DOHH2 (cell line): ENCODE measurements at regions not wholly inside any gene's neighbourhood (a gene's known extent, or its start where the extent isn't known, plus 50 kb on each side); places are given as distances from the start of the nearest gene placed in this dataset.

Source experiments
- EZH2phosphoT487 ChIP-seq: fragments of 200-600 bp; sonication (generic); IDR thresholded peaks from 2 replicates; pipeline ENCODE4 v1.6.1; 2017; ENCODE audit warnings: borderline replicate concordance, mild to moderate bottlenecking, antibody characterized with exemption, low read length, moderate library complexity, mixed read lengths
- TF ChIP-seq, protein P1 (sequence below): fragments of 200-600 bp; sonication (generic); IDR thresholded peaks from one replicate; pipeline ENCODE4 v1.5.1; 2014; ENCODE audit warnings: antibody characterized with exemption, mild to moderate bottlenecking, low read depth, low read length; ENCODE audit not compliant: poor library complexity, severe bottlenecking

DNA sequence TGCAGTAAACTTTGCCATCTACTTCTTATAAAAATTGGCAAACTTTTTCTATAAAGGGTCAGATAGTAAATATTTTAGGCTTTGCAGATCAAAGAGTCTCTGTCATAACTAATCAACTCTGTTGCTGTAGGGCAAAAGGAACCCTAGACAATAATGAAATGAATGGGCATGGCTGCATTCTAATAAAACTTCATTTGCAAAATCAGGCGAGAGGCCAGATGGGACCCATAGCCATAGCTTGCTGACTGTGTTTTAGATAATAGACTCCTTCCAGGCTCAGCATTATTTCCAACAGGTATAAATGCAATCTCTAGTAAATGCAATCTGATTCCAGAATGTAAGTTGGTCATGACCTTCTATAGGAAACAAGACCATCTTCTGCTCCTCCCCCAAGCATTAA lies 490.7 kb downstream of the TOX3 start:
- TF ChIP-seq, protein P1, sequence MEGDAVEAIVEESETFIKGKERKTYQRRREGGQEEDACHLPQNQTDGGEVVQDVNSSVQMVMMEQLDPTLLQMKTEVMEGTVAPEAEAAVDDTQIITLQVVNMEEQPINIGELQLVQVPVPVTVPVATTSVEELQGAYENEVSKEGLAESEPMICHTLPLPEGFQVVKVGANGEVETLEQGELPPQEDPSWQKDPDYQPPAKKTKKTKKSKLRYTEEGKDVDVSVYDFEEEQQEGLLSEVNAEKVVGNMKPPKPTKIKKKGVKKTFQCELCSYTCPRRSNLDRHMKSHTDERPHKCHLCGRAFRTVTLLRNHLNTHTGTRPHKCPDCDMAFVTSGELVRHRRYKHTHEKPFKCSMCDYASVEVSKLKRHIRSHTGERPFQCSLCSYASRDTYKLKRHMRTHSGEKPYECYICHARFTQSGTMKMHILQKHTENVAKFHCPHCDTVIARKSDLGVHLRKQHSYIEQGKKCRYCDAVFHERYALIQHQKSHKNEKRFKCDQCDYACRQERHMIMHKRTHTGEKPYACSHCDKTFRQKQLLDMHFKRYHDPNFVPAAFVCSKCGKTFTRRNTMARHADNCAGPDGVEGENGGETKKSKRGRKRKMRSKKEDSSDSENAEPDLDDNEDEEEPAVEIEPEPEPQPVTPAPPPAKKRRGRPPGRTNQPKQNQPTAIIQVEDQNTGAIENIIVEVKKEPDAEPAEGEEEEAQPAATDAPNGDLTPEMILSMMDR, result no peak
- TF ChIP-seq EZH2phosphoT487, result no peak
